ENCODE measurements at regions not wholly inside any gene's neighbourhood (a gene's known extent, or its start where the extent isn't known, plus 50 kb on each side); places are given as distances from the start of the nearest gene placed in this dataset.
"Not testable (repeated sequence)": the region's sequence is repeated elsewhere in the genome, so short reads cannot be mapped to it uniquely, and the experiment has no call there.

GRCh38 chr7:93711926-93712325 is 137.4 kb upstream of the CALCR start:
- TF ChIP-seq CTCF (IDR thresholded peaks at IDR 0.05; ENCODE audit: insufficient read depth, low read length), result no peak
- no peak overlapping the region for H3K4me3 ChIP-seq (ENCODE audit: low read depth, low read length)
- DNase-seq (ENCODE audit: low read depth), result no peak

DNA sequence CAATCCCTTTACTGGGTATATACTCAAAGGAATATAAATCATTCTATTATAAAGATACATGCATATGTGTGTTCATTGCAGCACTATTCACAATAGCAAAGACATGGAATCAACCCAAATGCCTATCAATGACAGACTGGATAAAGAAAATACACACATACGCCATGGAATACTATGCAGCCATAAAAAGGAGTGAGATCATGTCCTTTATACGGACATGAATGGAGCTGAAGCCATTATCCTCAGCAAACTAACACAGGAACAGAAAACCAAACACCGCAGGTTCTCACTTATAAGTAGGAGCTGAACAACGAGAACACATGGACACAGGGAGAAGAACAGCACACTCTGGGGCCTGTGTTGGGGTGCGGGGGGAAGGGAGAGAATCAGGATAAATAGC is 133.7 kb upstream of the CALCR start:
- not testable (repeated sequence) for DNase-seq (ENCODE audit: low read depth); H3K4me3 ChIP-seq (ENCODE audit: low read depth, low read length)

DNA sequence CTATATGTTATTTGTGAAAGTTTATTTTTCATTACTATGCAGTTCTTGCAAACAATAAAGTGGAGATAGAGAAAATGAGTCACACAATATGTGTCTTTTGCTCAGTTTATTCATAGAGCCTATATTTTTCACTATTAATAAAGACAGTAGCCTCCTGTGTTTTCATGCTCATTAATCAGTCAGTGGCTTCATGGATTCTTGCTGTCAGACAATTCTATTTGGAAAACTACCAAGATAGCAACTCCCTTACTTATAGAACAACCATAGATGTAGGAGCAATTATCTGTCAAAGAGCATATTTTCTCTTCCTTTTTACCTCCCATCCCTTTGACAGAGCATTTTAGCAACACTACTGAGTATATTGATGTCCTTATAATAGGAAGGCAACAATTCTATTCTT is 132.7 kb upstream of the CALCR start:
- no peak for DNase-seq (ENCODE audit: low read depth)
- H3K4me3 ChIP-seq (ENCODE audit: low read depth, low read length), result no peak overlapping the region
- TF ChIP-seq CTCF (IDR thresholded peaks at IDR 0.05; ENCODE audit: insufficient read depth, low read length), result no peak

DNA sequence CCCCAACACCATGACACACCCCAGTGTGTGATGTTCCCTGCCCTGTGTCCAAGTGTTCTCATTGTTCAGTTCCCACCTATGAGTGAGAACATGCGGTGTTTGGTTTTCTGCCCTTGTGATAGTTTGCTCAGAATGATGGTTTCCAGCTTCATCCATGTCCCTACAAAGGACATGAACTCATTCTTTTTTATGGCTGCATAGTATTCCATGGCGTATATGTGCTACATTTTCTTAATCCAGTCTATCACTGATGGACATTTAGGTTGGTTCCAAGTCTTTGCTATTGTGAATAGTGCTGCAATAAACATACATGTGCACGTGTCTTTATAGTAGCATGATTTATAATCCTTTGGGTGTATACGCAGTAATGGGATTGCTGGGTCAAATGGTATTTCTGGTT is 131.6 kb upstream of the CALCR start:
- not testable (repeated sequence) for DNase-seq (ENCODE audit: low read depth)

DNA sequence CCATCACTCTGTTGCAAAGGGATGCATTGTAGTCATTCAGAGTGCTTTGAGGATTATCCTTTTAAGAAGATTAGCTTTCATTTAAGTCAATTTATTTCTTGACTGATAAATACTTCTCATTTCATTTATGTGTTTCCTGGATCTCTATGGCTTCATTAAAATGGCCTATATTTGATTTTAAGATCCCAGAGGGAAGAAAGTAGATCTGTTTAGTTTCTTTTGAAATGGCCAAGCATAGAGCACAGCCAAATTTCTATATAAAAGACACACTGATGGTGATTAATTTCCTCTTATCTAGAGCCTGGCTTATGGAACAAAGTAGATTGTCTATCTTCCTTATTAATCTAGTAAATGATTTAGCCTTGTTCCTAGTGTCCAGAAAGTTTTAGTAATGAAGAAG is 129.7 kb upstream of the CALCR start:
- DNase-seq (ENCODE audit: low read depth), result no peak

More for the DNA sequence above, 131.6 kb upstream of the CALCR start:
- H3K4me3 ChIP-seq (ENCODE audit: low read depth, low read length), result not testable (repeated sequence)

DNA sequence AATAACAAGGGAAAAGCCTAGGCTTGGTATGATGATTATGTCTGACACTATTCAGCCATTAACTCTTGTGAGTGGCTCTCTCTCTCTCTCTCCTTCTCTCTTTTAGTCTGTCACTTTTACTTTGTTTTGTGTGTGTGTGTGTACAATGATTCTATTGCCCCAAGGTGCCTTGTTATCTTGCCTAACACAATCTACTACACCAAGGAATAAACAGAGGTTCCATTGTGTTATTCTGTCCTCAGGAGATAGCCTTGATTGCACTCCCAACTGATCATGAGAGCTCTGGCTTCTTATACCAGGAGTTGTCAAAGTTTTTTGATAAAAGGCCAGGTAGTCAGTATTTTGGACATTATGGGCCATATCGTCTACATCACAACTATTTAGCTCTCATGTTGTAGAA is 123.4 kb upstream of the CALCR start:
- TF ChIP-seq CTCF (IDR thresholded peaks at IDR 0.05; ENCODE audit: insufficient read depth, low read length), result no peak
- H3K4me3 ChIP-seq (ENCODE audit: low read depth, low read length), result no peak overlapping the region
- DNase-seq (ENCODE audit: low read depth), result no peak

More for the DNA sequence above, 129.7 kb upstream of the CALCR start:
- no peak overlapping the region for H3K4me3 ChIP-seq (ENCODE audit: low read depth, low read length)
- TF ChIP-seq CTCF (IDR thresholded peaks at IDR 0.05; ENCODE audit: insufficient read depth, low read length), result no peak

DNA sequence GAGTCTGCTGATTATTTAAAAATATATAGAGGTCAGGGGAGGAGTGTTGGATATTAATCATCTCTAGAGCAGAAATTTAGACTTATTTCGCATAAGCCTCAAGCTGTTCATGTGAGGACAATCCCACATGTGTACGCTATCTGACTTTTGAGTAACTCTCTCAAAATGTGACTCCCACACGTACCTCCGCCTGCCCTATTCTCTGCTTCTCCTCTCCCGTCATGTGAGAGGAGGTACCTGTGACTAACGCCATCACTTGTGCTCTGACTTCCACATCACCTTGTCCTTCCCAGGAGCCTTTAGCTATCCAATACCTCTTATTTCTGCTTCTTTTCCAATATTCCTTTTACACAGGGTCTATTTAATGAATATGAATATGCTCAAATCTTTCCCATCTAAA is 119.3 kb upstream of the CALCR start:
- H3K4me3 ChIP-seq (ENCODE audit: low read depth, low read length), result no peak overlapping the region
- TF ChIP-seq CTCF (IDR thresholded peaks at IDR 0.05; ENCODE audit: insufficient read depth, low read length), result no peak
- no peak for DNase-seq (ENCODE audit: low read depth)

- no peak overlapping the region for H3K4me3 ChIP-seq (ENCODE audit: low read depth, low read length)
Observed at GRCh38 chr7:93690021-93690420, 115.5 kb upstream of the CALCR start.

More at GRCh38 chr7:93690021-93690420, 115.5 kb upstream of the CALCR start:
- DNase-seq (ENCODE audit: low read depth), result no peak
- no peak for TF ChIP-seq CTCF (IDR thresholded peaks at IDR 0.05; ENCODE audit: insufficient read depth, low read length)
